H1 (cell line): ENCODE measurements at regions not wholly inside any gene's neighbourhood (a gene's known extent, or its start where the extent isn't known, plus 50 kb on each side); places are given as distances from the start of the nearest gene placed in this dataset.

Experiments used
- PHF8 ChIP-seq: fragments of 200-600 bp; sonication (generic); conservative IDR thresholded peaks from 2 replicates; pipeline ENCODE4 v1.7.1; 2012; ENCODE audit warnings: low read depth, mild to moderate bottlenecking, inconsistent platforms, low read length, moderate library complexity
- RNF2 ChIP-seq: fragments of 200-900, 300-1000 bp; sonication (generic); IDR thresholded peaks from 2 replicates; pipeline ENCODE4 v1.7.1; 2016; ENCODE audit warnings: borderline replicate concordance, low read depth, mild to moderate bottlenecking, antibody characterized with exemption, low read length; ENCODE audit not compliant: poor library complexity, severe bottlenecking; ENCODE audit errors: missing control alignments

DNA sequence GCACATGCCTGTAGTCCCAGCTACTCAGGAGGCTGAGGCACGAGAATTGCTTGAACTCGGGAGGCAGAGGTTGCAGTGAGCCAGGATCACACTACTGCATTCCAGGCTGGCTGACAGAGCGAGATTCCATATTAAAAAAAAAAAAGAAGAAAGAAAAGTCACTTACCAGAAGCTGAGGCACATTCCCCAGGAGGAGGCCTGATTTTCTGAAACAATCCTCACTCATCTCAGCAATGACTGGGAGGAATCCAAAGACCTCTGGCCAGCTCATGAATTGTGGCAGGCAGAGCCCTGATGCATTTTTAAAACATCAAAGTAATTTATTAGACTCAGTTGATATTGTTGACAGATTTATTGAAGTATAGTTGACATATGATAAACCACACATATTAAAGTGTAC is 206.3 kb downstream of the FOXO1 start (continued):
- TF ChIP-seq PHF8, result no peak
- TF ChIP-seq RNF2, result no peak
